OCI-LY3 (cell line): ENCODE measurements at regions not wholly inside any gene's neighbourhood (a gene's known extent, or its start where the extent isn't known, plus 50 kb on each side); places are given as distances from the start of the nearest gene placed in this dataset.

Experiments
- CTCF ChIP-seq: fragments of 200-600, 300-600 bp; sonication (generic); IDR thresholded peaks from 2 replicates; pipeline ENCODE4 v1.5.1; 2014; ENCODE audit warnings: antibody characterized with exemption, low read length, low read depth
- EZH2phosphoT487 ChIP-seq: fragments of 200-600 bp; shearing (Covaris generic); IDR thresholded peaks from 2 replicates; pipeline ENCODE4 v1.6.1; 2018; ENCODE audit warnings: antibody characterized with exemption, mixed run types, low read depth

GRCh38 chr5:165227515-165227914 is 1722.1 kb downstream of the MAT2B start:
- TF ChIP-seq CTCF (no peak), EZH2phosphoT487 (no peak)
